H9 (cell line): ENCODE measurements at regions not wholly inside any gene's neighbourhood (a gene's known extent, or its start where the extent isn't known, plus 50 kb on each side); places are given as distances from the start of the nearest gene placed in this dataset.
A peak's percentile ranks its signal among the peaks of the same experiment; 100 is the strongest.

Experiments used
- DNase-seq: peaks from one replicate; pipeline ENCODE4 v3.0.0-alpha.2; 2017
- H2AFZ ChIP-seq: one replicate; pipeline ENCODE4 v1.6.1; 2013; ENCODE audit warnings: mild to moderate bottlenecking, low read length, control low read depth, moderate library complexity
- H2AK5ac ChIP-seq: 2 replicates; pipeline ENCODE4 v1.6.1; 2013; ENCODE audit warnings: low read length, control low read depth, mixed read lengths; ENCODE audit not compliant: insufficient read length
- H2BK120ac ChIP-seq: one replicate; pipeline ENCODE4 v1.6.1; 2013; ENCODE audit warnings: low read depth, mild to moderate bottlenecking, low read length, control low read depth, inconsistent platforms; ENCODE audit not compliant: poor library complexity, severe bottlenecking
- H2BK12ac ChIP-seq: 2 replicates; pipeline ENCODE4 v1.6.1; 2013; ENCODE audit warnings: low read length, control low read depth, mixed read lengths, low read depth; ENCODE audit not compliant: insufficient read length
- H2BK15ac ChIP-seq: 2 replicates; pipeline ENCODE4 v1.6.1; 2013; ENCODE audit warnings: low read depth, low read length, control low read depth
- H2BK20ac ChIP-seq: one replicate; pipeline ENCODE4 v1.6.1; 2013; ENCODE audit warnings: low read depth, mild to moderate bottlenecking, low read length, control low read depth, inconsistent platforms; ENCODE audit not compliant: poor library complexity, severe bottlenecking
- H2BK5ac ChIP-seq: 2 replicates; pipeline ENCODE4 v1.6.1; 2013; ENCODE audit warnings: low read length, control low read depth, mixed read lengths; ENCODE audit not compliant: insufficient read length
- H3K14ac ChIP-seq: 2 replicates; pipeline ENCODE4 v1.6.1; 2013; ENCODE audit warnings: low read length, control low read depth; ENCODE audit not compliant: insufficient read depth
- H3K18ac ChIP-seq: 2 replicates; pipeline ENCODE4 v1.6.1; 2013; ENCODE audit warnings: low read depth, mild to moderate bottlenecking, mixed read lengths, low read length, control low read depth; ENCODE audit not compliant: insufficient read length
- H3K23ac ChIP-seq: 2 replicates; pipeline ENCODE4 v1.6.1; 2013; ENCODE audit warnings: low read length, control low read depth, mixed read lengths, low read depth; ENCODE audit not compliant: insufficient read length
- H3K23me2 ChIP-seq: 2 replicates; pipeline ENCODE4 v1.6.1; 2013; ENCODE audit warnings: low read depth, mild to moderate bottlenecking, mixed read lengths, low read length, control low read depth; ENCODE audit not compliant: insufficient read length, poor library complexity, severe bottlenecking
- H3K27ac ChIP-seq: 2 replicates; pipeline ENCODE4 v1.5.1; 2013; ENCODE audit warnings: low read length, control low read depth, mixed read lengths, low read depth; ENCODE audit not compliant: insufficient read length
- H3K27me3 ChIP-seq: 2 replicates; pipeline ENCODE4 v1.6.1; 2013; ENCODE audit warnings: low read length, control low read depth, inconsistent platforms; ENCODE audit not compliant: insufficient read depth
- H3K4ac ChIP-seq: 2 replicates; pipeline ENCODE4 v1.6.1; 2013; ENCODE audit warnings: low read depth, mild to moderate bottlenecking, control low read depth, inconsistent platforms, low read length, moderate library complexity
- H3K4me1 ChIP-seq: 2 replicates; pipeline ENCODE4 v1.6.1; 2013; ENCODE audit warnings: low read length, control low read depth, inconsistent platforms; ENCODE audit not compliant: insufficient read depth
- H3K4me2 ChIP-seq: 2 replicates; pipeline ENCODE4 v1.6.1; 2013; ENCODE audit warnings: low read length, control low read depth, mixed read lengths; ENCODE audit not compliant: insufficient read length, insufficient read depth
- H3K56ac ChIP-seq: 2 replicates; pipeline ENCODE4 v1.6.1; 2013; ENCODE audit warnings: low read depth, mild to moderate bottlenecking, mixed read lengths, low read length, control low read depth; ENCODE audit not compliant: insufficient read length
- H3K79me1 ChIP-seq: 2 replicates; pipeline ENCODE4 v1.6.1; 2013; ENCODE audit warnings: low read depth, mild to moderate bottlenecking, moderate library complexity, low read length, control low read depth, inconsistent platforms; ENCODE audit not compliant: insufficient read depth, poor library complexity, severe bottlenecking
- H3K79me2 ChIP-seq: 2 replicates; pipeline ENCODE4 v1.6.1; 2013; ENCODE audit warnings: low read length, control low read depth, inconsistent platforms; ENCODE audit not compliant: insufficient read depth
- H3K9ac ChIP-seq: 2 replicates; pipeline ENCODE4 v1.6.1; 2013; ENCODE audit warnings: low read length, control low read depth, mixed read lengths; ENCODE audit not compliant: insufficient read length; ENCODE audit errors: extremely low read depth
- H3K9me3 ChIP-seq: one replicate; pipeline ENCODE4 v1.6.1; 2013; ENCODE audit warnings: low read depth, low read length, inconsistent platforms; ENCODE audit not compliant: control insufficient read depth
- H3T11ph ChIP-seq: one replicate; pipeline ENCODE4 v1.6.1; 2013; ENCODE audit warnings: mild to moderate bottlenecking, low read length, control low read depth, inconsistent platforms
- H4K20me1 ChIP-seq: one replicate; pipeline ENCODE4 v1.6.1; 2013; ENCODE audit not compliant: control insufficient read depth, insufficient read length, insufficient read depth
- H4K5ac ChIP-seq: 2 replicates; pipeline ENCODE4 v1.6.1; 2013; ENCODE audit warnings: low read depth, mild to moderate bottlenecking, mixed read lengths, low read length, control low read depth; ENCODE audit not compliant: insufficient read length
- H4K8ac ChIP-seq: replicated peaks from 2 replicates; pipeline ENCODE4 v1.6.1; 2013; ENCODE audit warnings: low read length, control low read depth, mixed read lengths, low read depth; ENCODE audit not compliant: insufficient read length
- H4K91ac ChIP-seq: 2 replicates; pipeline ENCODE4 v1.6.1; 2013; ENCODE audit warnings: low read depth, mild to moderate bottlenecking, moderate library complexity, mixed read lengths, low read length, control low read depth; ENCODE audit not compliant: insufficient read length
- H3K27ac Mint-ChIP-seq, 3 experiments: 2 replicates in 2 of 3; 3 replicates in 1 of 3; pipeline ENCODE4 v1.8.0; 2020 to 2021; ENCODE audit warnings: mixed read lengths in 3 of 3, mild to moderate bottlenecking in 1 of 3, moderate library complexity in 1 of 3
- H3K27me3 Mint-ChIP-seq: 2 replicates; pipeline ENCODE4 v1.8.0; 2021; ENCODE audit warnings: low read depth, mild to moderate bottlenecking, moderate library complexity, mixed read lengths
- H3K36me3 Mint-ChIP-seq, 3 experiments: 2 replicates in 2 of 3; 3 replicates in 1 of 3; pipeline ENCODE4 v1.8.0; 2020 to 2021; ENCODE audit warnings: low read depth in 3 of 3, mixed read lengths in 3 of 3; ENCODE audit not compliant: insufficient read depth in 1 of 3
- H3K4me1 Mint-ChIP-seq, 2 experiments: 2 replicates each; pipeline ENCODE4 v1.8.0; 2020; ENCODE audit warnings: mixed read lengths in 2 of 2
- H3K4me3 Mint-ChIP-seq, 2 experiments: 2 replicates in 1 of 2; 3 replicates in 1 of 2; pipeline ENCODE4 v1.8.0; 2020 to 2021; ENCODE audit warnings: mild to moderate bottlenecking in 2 of 2, mixed read lengths in 2 of 2, moderate library complexity in 1 of 2
- H3K9me3 Mint-ChIP-seq, 2 experiments: 2 replicates in 1 of 2; 3 replicates in 1 of 2; pipeline ENCODE4 v1.8.0; 2020; ENCODE audit warnings: mild to moderate bottlenecking in 2 of 2, mixed read lengths in 2 of 2, moderate library complexity in 1 of 2
- CTCF ChIP-seq: fragments of 200-600 bp; sonication (generic); conservative IDR thresholded peaks from 3 replicates; pipeline ENCODE4 v1.8.0; 2021; ENCODE audit warnings: antibody characterized with exemption, mild to moderate bottlenecking
- WGBS: extraction: QIAGEN DNeasy Blood & Tissue Kit; methylation state at CpG from one replicate; pipeline ENCODE4 v1.1.7; 2013; ENCODE audit warnings: missing lambda C conversion rate, low lambda C conversion rate, mixed read lengths; ENCODE audit not compliant: insufficient read length; ENCODE audit errors: extremely low coverage; 5-methylcytosine and 5-hydroxymethylcytosine counted together

- Histone ChIP-seq H3K9ac (no peak overlapping the region), H2AK5ac (no peak overlapping the region), H3T11ph (no peak overlapping the region), H2BK12ac (no peak overlapping the region), H2BK5ac (no peak overlapping the region), H2AFZ (no peak overlapping the region), H4K5ac (no peak overlapping the region), H4K20me1 (no peaks in the 10 kb centered on the region), H3K4ac (no peak overlapping the region), H3K79me2 (no peaks in the 10 kb centered on the region), H3K4me1 (no peaks in the 10 kb centered on the region), H2BK120ac (no peak overlapping the region), H3K4me2 (no peak overlapping the region), H2BK15ac (no peak overlapping the region), H3K9me3 (no peaks in the 10 kb centered on the region), H3K23ac (no peak overlapping the region), H2BK20ac (no peak overlapping the region), H3K56ac (no peak overlapping the region), H4K91ac (no peak overlapping the region), H3K18ac (no peak overlapping the region), H3K14ac (no peak overlapping the region), H4K8ac (no peak overlapping the region), H3K23me2 (no peaks in the 10 kb centered on the region), H3K79me1 (no peaks in the 10 kb centered on the region), H3K27ac (no peak overlapping the region), H3K27me3 (no peaks in the 10 kb centered on the region)
- WGBS, result no CpG with 5 or more reads among the region's 3 CpGs
- no peak for DNase-seq
- Mint-ChIP-seq H3K9me3 (no peaks in the 10 kb centered on the region), H3K4me1 (no peaks in the 10 kb centered on the region; a peak in 1 of 4 replicates), H3K36me3 (no peaks in the 10 kb centered on the region), H3K27ac (0 out of 7 replicates have a peak overlapping the region, but pooled peaks of 1 of the 3 experiments have one; percentile 3), H3K4me3 (no peak overlapping the region), H3K27me3 (no peaks in the 10 kb centered on the region)
- TF ChIP-seq CTCF, result no peak
Measured at GRCh38 chr2:183250061-183250460, 125.8 kb downstream of the NUP35 start.
